Suprapubic skin (tissue), 3 donors: ENCODE measurements at regions not wholly inside any gene's neighbourhood (a gene's known extent, or its start where the extent isn't known, plus 50 kb on each side); places are given as distances from the start of the nearest gene placed in this dataset.

Source experiments
- CTCF ChIP-seq, 2 donors: fragments of 200-600 bp in 1 of 2; fragments of 450-650 bp in 1 of 2; sonication (generic) in 1 of 2; IDR thresholded peaks; one replicate each; pipeline ENCODE4 v1.5.1; 2016 to 2019; ENCODE audit warnings: antibody characterized with exemption in 2 of 2, mild to moderate bottlenecking in 1 of 2, moderate library complexity in 1 of 2
- POLR2AphosphoS5 ChIP-seq, 3 donors: sonication (generic); formaldehyde crosslinking; IDR thresholded peaks; one replicate each; pipeline ENCODE4 v1.6.1; 2017; ENCODE audit warnings: antibody characterized with exemption in 3 of 3

DNA sequence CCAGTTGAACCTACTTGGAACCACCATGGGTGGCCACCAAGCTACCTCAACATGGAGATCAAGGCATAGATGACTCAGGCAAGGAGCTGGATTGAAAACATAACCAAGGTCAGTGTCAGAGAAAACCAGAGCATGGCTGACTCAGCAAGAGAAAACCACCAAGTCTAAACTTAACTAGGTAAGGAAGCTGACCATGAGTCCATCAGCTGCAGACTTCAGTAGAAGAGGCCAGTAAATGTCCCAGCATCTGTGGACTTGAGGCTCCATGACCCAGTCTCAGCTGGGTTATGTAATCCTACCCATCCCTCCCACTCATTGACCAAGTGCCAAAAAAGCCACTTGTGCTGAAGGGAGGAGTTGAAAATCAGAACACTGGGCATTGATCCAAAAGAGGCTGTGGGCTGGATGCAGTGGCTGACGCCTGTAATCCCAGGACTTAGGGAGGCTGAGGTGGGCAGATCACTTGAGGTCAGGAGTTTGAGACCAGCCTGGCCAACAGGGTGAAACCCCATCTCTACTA, 93.7 kb upstream of the CBLN4 start:
- TF ChIP-seq POLR2AphosphoS5 (IDR thresholded peaks at IDR 0.05) (no peak), CTCF (IDR thresholded peaks at IDR 0.05) (no peak)
